ENCODE measurements at regions not wholly inside any gene's neighbourhood (a gene's known extent, or its start where the extent isn't known, plus 50 kb on each side); places are given as distances from the start of the nearest gene placed in this dataset.

- Histone ChIP-seq H3K9me2 (ENCODE audit: insufficient read depth) (no peaks in the 10 kb centered on the region; the same call in 1 of the 2 replicates), H4K20me1 (ENCODE audit: insufficient read depth) (no peaks in the 10 kb centered on the region), H3F3A (ENCODE audit: insufficient read depth, low read depth) (no peaks in the 10 kb centered on the region), H3K9me3 (ENCODE audit: insufficient read depth, low read depth) (0 out of 2 replicates have a peak, but pooled peaks cover 5% of the 10 kb centered on the region), H3K4me3 (no peak overlapping the region), H3K4me2 (no peak overlapping the region), H2AFZ (peak overlapping the region; percentile 25; the same call in 1 of the 2 replicates), H3K36me3 (ENCODE audit: low read depth) (no peaks in the 10 kb centered on the region), H3K27me3 (ENCODE audit: insufficient read depth, low read depth) (no peaks in the 10 kb centered on the region), H3K4me1 (replicated peaks; ENCODE audit: insufficient read depth) (no peaks in the 10 kb centered on the region), H3K27ac (no peak overlapping the region), H3K79me2 (ENCODE audit: low read depth) (no peaks in the 10 kb centered on the region)
- ChIA-PET CTCF (no interaction called here), POLR2A (ENCODE audit: unreplicated experiment) (no interaction called here)
- no peak for DNase-seq
- BruUV-seq (replicated peaks): no TSS peak
- intact Hi-C loops (cut with micrococcal nuclease; ENCODE audit: unreplicated experiment): no loop called here
- no peak for TF ChIP-seq CTCF (conservative IDR thresholded peaks at IDR 0.05)
- no peak for TF ChIP-seq EZH2 (IDR thresholded peaks at IDR 0.05; ENCODE audit: low read depth)
Measured at GRCh38 chr9:80690349-80690939, 998.9 kb downstream of the TLE1 start.

GRCh38 chr9:80679916-80680315, 1009.4 kb downstream of the TLE1 start:
- Histone ChIP-seq H3K9me2 (ENCODE audit: insufficient read depth) (no peaks in the 10 kb centered on the region), H3K4me2 (no peak overlapping the region), H3K4me1 (replicated peaks; ENCODE audit: insufficient read depth) (no peaks in the 10 kb centered on the region), H3K27ac (no peak overlapping the region), H3K79me2 (ENCODE audit: low read depth) (no peaks in the 10 kb centered on the region), H3K27me3 (ENCODE audit: insufficient read depth, low read depth) (no peaks in the 10 kb centered on the region), H3K4me3 (no peak overlapping the region), H4K20me1 (ENCODE audit: insufficient read depth) (no peaks in the 10 kb centered on the region), H3K9me3 (ENCODE audit: insufficient read depth, low read depth) (no peaks in the 10 kb centered on the region), H2AFZ (no peak overlapping the region), H3F3A (ENCODE audit: insufficient read depth, low read depth) (no peaks in the 10 kb centered on the region), H3K36me3 (ENCODE audit: low read depth) (no peaks in the 10 kb centered on the region)
- POLR2A ChIA-PET (ENCODE audit: unreplicated experiment): interaction anchor here (0.7 kb wide), 1 partner anchor 213 kb away, joined by 4 read pairs; no protein-coding TSS in a partner anchor
- intact Hi-C loops (cut with micrococcal nuclease; ENCODE audit: unreplicated experiment): no loop called here
- CTCF ChIA-PET: no interaction called here
- no peak for TF ChIP-seq EZH2 (IDR thresholded peaks at IDR 0.05; ENCODE audit: low read depth)
- no peak for TF ChIP-seq CTCF (conservative IDR thresholded peaks at IDR 0.05)
- BruUV-seq (replicated peaks): no TSS peak
- no peak for DNase-seq

- H3K4me1 ChIP-seq (replicated peaks; ENCODE audit: insufficient read depth): no peaks in the 10 kb centered on the region
- no peak for DNase-seq
- H3K36me3 ChIP-seq (ENCODE audit: low read depth): no peaks in the 10 kb centered on the region
- no peak for TF ChIP-seq EZH2 (IDR thresholded peaks at IDR 0.05; ENCODE audit: low read depth)
- no peak for TF ChIP-seq CTCF (conservative IDR thresholded peaks at IDR 0.05)
- ChIA-PET POLR2A (ENCODE audit: unreplicated experiment) (interaction anchor here (0.7 kb wide), 1 partner anchor 59 kb away, joined by 4 read pairs; no protein-coding TSS in a partner anchor), CTCF (no interaction called here)
- H3K9me2 ChIP-seq (ENCODE audit: insufficient read depth): no peaks in the 10 kb centered on the region
- intact Hi-C loops (cut with micrococcal nuclease; ENCODE audit: unreplicated experiment): no loop called here
- H3K79me2 ChIP-seq (ENCODE audit: low read depth): no peaks in the 10 kb centered on the region
- H3K27ac ChIP-seq: no peak overlapping the region
- H2AFZ ChIP-seq: no peak overlapping the region
- H3K9me3 ChIP-seq (ENCODE audit: insufficient read depth, low read depth): no peaks in the 10 kb centered on the region
- BruUV-seq (replicated peaks): no TSS peak
- no peaks in the 10 kb centered on the region for H4K20me1 ChIP-seq (ENCODE audit: insufficient read depth)
- no peak overlapping the region for H3K4me2 ChIP-seq
- H3K4me3 ChIP-seq: no peak overlapping the region
- no peaks in the 10 kb centered on the region for H3F3A ChIP-seq (ENCODE audit: insufficient read depth, low read depth)
- no peaks in the 10 kb centered on the region for H3K27me3 ChIP-seq (ENCODE audit: insufficient read depth, low read depth)
Measured at GRCh38 chr9:80678906-80679305, 1010.4 kb downstream of the TLE1 start.
